Urinary bladder (tissue), 3 donors: ENCODE measurements at regions not wholly inside any gene's neighbourhood (a gene's known extent, or its start where the extent isn't known, plus 50 kb on each side); places are given as distances from the start of the nearest gene placed in this dataset.

ENCODE experiments used
- DNase-seq: peaks from one replicate; pipeline ENCODE4 v3.0.0-alpha.2; 2015; ENCODE audit errors: extremely low spot score
- H3K27ac ChIP-seq: one replicate; pipeline ENCODE4 v1.5.1; 2013; ENCODE audit warnings: low read depth, mild to moderate bottlenecking, moderate library complexity
- H3K36me3 ChIP-seq: one replicate; pipeline ENCODE4 v1.6.1; 2013; ENCODE audit warnings: mild to moderate bottlenecking, moderate library complexity; ENCODE audit not compliant: insufficient read depth
- H3K4me1 ChIP-seq: one replicate; pipeline ENCODE4 v1.6.1; 2013; ENCODE audit warnings: mild to moderate bottlenecking, moderate library complexity; ENCODE audit not compliant: insufficient read depth
- H3K4me3 ChIP-seq: one replicate; pipeline ENCODE4 v1.5.1; 2013; ENCODE audit warnings: low read depth, low read length
- WGBS: extraction: QIAGEN DNeasy Blood & Tissue Kit; methylation state at CpG from one replicate; pipeline ENCODE4 v1.1.7; 2013; 5-methylcytosine and 5-hydroxymethylcytosine counted together
- donor health status: healthy with polysubstance abuse.
- donor health status: healthy.

DNA sequence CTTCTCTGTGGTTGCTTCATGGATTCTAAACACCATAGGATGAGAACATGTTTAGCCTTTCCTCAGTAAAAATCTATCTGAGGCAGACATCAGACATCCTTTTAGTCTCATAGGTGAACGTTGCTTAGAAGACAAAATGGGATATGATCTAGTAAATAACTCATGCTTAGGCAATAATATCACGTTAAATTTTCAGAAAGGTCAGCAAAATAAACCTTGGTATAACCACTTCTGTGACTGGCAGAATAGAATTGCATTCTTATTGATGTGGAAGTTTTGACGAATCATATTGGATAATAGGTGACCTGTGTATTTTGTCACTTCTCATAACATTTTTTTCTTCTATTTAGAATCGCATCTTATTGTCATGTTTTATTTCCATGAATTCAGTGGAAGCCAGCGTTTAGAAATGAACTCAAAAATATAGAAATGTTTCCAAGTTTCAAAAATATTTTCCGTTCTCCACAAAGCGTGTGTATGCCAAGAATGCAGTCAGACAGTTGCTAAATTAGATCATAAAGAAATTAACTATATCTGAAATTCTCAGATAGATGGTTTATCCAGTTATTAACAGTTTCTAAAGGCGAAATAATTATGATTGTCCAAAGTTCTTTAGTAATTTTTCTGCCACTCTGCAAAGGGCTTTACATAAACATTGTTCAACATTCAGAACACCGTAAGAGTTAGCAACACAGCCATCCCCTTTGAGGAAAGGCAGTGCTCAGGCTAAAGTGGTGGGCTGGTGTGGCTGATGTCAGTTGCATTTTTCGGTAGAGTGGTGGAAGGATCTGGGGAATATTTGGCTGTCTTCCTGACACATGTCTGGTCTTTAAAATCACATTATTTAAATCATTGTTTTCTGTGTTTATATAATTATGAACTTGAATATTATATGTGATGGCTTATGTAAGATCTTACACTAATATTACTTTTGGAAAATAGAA lies 827.2 kb downstream of the MTRR start:
- H3K36me3 ChIP-seq: no peaks in the 10 kb centered on the region
- no peak overlapping the region for H3K27ac ChIP-seq
- H3K4me3 ChIP-seq: no peak overlapping the region
- no peaks in the 10 kb centered on the region for H3K4me1 ChIP-seq
- DNase-seq: no peak
- WGBS: 36% methylated on average over 10 of the region's 10 CpGs

GRCh38 chr5:8700222-8700621 lies 831.3 kb downstream of the MTRR start:
- DNase-seq: no peak
- WGBS: 62% methylated on average over 5 of the region's 5 CpGs
- no peaks in the 10 kb centered on the region for H3K36me3 ChIP-seq
- no peak overlapping the region for H3K4me3 ChIP-seq
- no peaks in the 10 kb centered on the region for H3K4me1 ChIP-seq
- H3K27ac ChIP-seq: no peak overlapping the region

GRCh38 chr5:8700671-8701070 lies 831.7 kb downstream of the MTRR start:
- Histone ChIP-seq H3K4me1 (no peaks in the 10 kb centered on the region), H3K4me3 (no peak overlapping the region), H3K36me3 (no peaks in the 10 kb centered on the region), H3K27ac (no peak overlapping the region)
- WGBS: 56% methylated on average over 7 of the region's 7 CpGs
- DNase-seq: no peak

GRCh38 chr5:8701251-8701650 lies 832.3 kb downstream of the MTRR start:
- H3K36me3 ChIP-seq: no peaks in the 10 kb centered on the region
- no peaks in the 10 kb centered on the region for H3K4me1 ChIP-seq
- no peak for DNase-seq
- H3K4me3 ChIP-seq: no peak overlapping the region
- no peak overlapping the region for H3K27ac ChIP-seq
- WGBS: 59% methylated on average over 2 of the region's 2 CpGs

DNA sequence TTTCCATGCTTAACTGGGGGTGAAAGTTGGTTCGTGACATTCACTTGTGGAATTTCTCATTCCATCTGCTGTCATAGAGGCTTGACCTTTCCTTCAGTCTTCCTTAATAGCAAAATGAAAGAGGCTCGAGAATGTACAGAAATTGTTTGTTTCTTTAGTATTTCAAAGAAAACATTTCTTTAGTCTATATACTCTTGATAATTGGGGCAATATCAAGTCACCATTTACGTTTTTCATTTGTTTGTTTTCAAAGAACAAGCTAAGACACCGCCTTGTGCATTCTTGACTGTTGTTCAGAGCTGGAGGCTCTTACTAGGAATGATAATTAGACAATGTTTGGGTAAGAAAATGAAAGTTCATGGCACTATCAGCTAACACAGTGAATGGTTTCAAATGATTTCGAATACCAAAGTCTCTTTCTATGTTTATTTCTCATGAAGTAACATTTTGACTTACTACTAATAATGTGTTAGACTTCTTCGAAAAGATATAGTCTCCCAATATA lies 835.4 kb downstream of the SEMA5A start:
- Histone ChIP-seq H3K4me1 (no peaks in the 10 kb centered on the region), H3K27ac (no peak overlapping the region), H3K36me3 (no peaks in the 10 kb centered on the region), H3K4me3 (no peak overlapping the region)
- 80% methylated on average over 6 of the region's 6 CpGs for WGBS
- DNase-seq: no peak

- no peak overlapping the region for H3K27ac ChIP-seq
- no peak overlapping the region for H3K4me3 ChIP-seq
- 56% methylated on average over 1 of the region's 1 CpG for WGBS
- no peaks in the 10 kb centered on the region for H3K36me3 ChIP-seq
- no peaks in the 10 kb centered on the region for H3K4me1 ChIP-seq
- no peak for DNase-seq
Measured at GRCh38 chr5:8714198-8714597, 831.7 kb downstream of the SEMA5A start.

DNA sequence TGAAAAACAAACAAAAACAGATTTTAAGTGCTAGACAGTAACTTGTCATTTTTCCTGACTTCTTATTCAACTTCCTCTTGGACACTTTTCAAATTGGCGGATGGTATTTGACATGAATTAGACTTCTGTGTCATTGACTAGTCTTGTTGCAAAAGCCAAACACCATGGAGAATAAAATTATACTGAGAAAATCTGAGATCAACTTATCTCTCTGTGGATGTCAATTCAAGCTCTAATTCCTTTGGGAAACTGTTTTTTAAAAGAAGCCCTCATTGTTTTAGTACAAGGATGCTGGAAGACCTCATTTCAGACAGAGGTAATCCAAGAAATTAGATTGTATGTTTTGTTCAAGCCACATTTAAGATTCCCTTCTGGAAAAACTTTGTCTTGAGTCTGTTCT lies 831.0 kb downstream of the SEMA5A start:
- no peaks in the 10 kb centered on the region for H3K4me1 ChIP-seq
- H3K36me3 ChIP-seq: no peaks in the 10 kb centered on the region
- WGBS: 86% methylated on average over 1 of the region's 1 CpG
- no peak overlapping the region for H3K4me3 ChIP-seq
- DNase-seq: no peak
- H3K27ac ChIP-seq: no peak overlapping the region

DNA sequence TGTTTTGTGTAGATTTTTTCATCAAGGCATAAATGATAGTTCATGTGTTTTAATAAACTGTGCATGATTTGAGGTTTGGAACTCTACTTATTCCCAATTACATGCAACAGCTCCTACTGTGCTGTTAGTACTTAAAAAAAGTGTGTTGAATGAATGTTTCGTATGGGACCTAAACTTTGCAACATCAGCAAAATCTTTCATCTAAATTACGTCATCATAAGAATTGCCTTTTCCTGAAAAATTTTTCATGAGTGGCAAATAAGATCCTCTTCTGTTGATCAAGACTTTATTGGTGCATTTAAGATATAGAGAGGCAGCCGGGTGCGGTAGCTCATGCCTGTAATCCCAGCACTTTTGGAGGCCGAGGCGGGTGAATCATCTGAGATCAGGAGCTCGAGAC lies 826.1 kb downstream of the SEMA5A start:
- Histone ChIP-seq H3K36me3 (no peaks in the 10 kb centered on the region), H3K4me1 (no peaks in the 10 kb centered on the region), H3K27ac (no peak overlapping the region), H3K4me3 (no peak overlapping the region)
- WGBS: 91% methylated on average over 7 of the region's 7 CpGs
- no peak for DNase-seq

DNA sequence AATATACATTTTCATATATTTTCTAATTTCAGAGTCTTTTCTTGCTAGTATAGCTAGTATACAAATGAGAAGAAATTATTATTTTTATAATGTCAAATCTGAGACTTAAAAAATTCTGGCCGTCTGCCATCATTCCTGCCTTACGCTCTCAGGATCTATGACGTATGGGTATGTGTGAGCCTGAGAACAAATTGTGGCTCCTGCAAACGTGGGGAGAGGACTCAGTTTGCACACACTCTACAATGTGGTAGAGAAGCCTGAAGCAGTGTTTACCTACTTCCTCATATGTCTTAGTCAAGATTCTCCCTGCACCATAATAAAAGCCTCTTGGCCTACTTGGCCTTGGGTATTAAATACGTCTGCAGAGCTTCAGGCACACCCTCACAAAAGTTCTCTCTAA lies 825.4 kb downstream of the SEMA5A start:
- H3K4me3 ChIP-seq: no peak overlapping the region
- no peak for DNase-seq
- WGBS: 43% methylated on average over 5 of the region's 5 CpGs
- H3K36me3 ChIP-seq: no peaks in the 10 kb centered on the region
- no peak overlapping the region for H3K27ac ChIP-seq
- H3K4me1 ChIP-seq: no peaks in the 10 kb centered on the region

- WGBS: 86% methylated on average over 1 of the region's 1 CpG
- no peak for DNase-seq
- Histone ChIP-seq H3K4me3 (no peak overlapping the region), H3K4me1 (no peaks in the 10 kb centered on the region), H3K36me3 (no peaks in the 10 kb centered on the region), H3K27ac (no peak overlapping the region)
Measured at GRCh38 chr5:8721536-8721935, 824.3 kb downstream of the SEMA5A start.

- DNase-seq: no peak
- H3K36me3 ChIP-seq: no peaks in the 10 kb centered on the region
- no peak overlapping the region for H3K4me3 ChIP-seq
- no peaks in the 10 kb centered on the region for H3K4me1 ChIP-seq
- no peak overlapping the region for H3K27ac ChIP-seq
- WGBS: 85% methylated on average over 11 of the region's 11 CpGs
Measured at GRCh38 chr5:8726383-8727036, 819.4 kb downstream of the SEMA5A start.

DNA sequence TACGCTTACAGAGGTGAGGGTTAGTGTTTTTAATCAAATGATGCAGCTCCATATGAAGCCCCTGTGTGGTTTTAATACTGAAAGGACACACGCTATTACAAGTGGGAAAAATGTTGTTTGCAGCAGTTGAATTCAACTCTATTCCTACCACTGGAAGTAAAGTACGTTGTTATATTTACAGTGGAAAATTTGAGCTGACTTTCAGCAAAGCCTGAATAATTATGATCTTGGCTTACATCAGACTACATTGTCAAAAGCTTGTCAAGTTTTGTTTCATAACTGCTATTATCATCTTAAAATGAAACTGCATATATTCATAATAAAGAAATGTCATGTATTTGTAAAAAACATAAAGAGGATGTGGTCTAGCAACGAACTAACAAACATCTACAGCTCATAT lies 818.5 kb downstream of the SEMA5A start:
- no peak for DNase-seq
- 54% methylated on average over 4 of the region's 4 CpGs for WGBS
- Histone ChIP-seq H3K4me3 (no peak overlapping the region), H3K27ac (no peak overlapping the region), H3K36me3 (no peaks in the 10 kb centered on the region), H3K4me1 (no peaks in the 10 kb centered on the region)

GRCh38 chr5:8729437-8729836 lies 816.4 kb downstream of the SEMA5A start:
- no peak overlapping the region for H3K27ac ChIP-seq
- no peak overlapping the region for H3K4me3 ChIP-seq
- 19% methylated on average over 1 of the region's 1 CpG for WGBS
- no peaks in the 10 kb centered on the region for H3K4me1 ChIP-seq
- H3K36me3 ChIP-seq: no peaks in the 10 kb centered on the region
- DNase-seq: no peak

DNA sequence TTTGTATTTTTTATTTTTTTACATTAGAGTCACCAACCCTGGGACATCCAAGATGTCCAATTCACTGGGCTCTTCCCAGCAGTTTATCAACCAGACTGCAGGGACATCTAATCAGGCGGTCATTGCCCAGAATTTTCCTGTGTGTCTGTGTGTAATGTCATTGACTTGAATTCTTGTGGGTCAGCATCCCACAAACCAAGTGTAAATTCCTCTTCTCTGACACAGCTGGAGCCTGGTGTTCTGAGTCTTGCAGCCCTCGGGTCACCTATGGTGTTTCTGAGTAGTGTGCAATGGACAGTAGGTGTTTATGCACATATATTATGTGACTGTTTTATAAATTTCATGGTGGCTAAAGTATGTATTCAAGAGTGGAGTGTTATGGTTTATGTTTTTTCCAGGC lies 815.7 kb downstream of the SEMA5A start:
- H3K4me3 ChIP-seq: no peak overlapping the region
- 77% methylated on average over 2 of the region's 2 CpGs for WGBS
- no peak overlapping the region for H3K27ac ChIP-seq
- no peaks in the 10 kb centered on the region for H3K36me3 ChIP-seq
- H3K4me1 ChIP-seq: no peaks in the 10 kb centered on the region
- DNase-seq: no peak
